GM19397 (cell line): ENCODE measurements at regions not wholly inside any gene's neighbourhood (a gene's known extent, or its start where the extent isn't known, plus 50 kb on each side); places are given as distances from the start of the nearest gene placed in this dataset.
"Not testable (repeated sequence)": the region's sequence is repeated elsewhere in the genome, so short reads cannot be mapped to it uniquely, and the experiment has no call there.

Experiments used
- ATAC-seq: cut with Tn5 transposase; IDR thresholded peaks from one replicate; pipeline ENCODE4 v1.9.1; 2021; ENCODE audit warnings: mild to moderate bottlenecking, moderate library complexity; ENCODE audit not compliant: unreplicated experiment

- ATAC-seq, result not testable (repeated sequence)
These were observed 103.0 kb upstream of the PABPC3 start for GRCh38 chr13:24992946-24993345.

GRCh38 chr13:24995225-24995804, 100.6 kb upstream of the PABPC3 start:
- no peak for ATAC-seq

GRCh38 chr13:24997367-24997967, 98.5 kb upstream of the PABPC3 start:
- no peak for ATAC-seq

GRCh38 chr13:24998433-24998832, 97.5 kb upstream of the PABPC3 start:
- no peak for ATAC-seq

GRCh38 chr13:25001476-25002206, 94.3 kb upstream of the PABPC3 start:
- ATAC-seq, result no peak

GRCh38 chr13:25002311-25002710, 93.6 kb upstream of the PABPC3 start:
- ATAC-seq, result not testable (repeated sequence)

- ATAC-seq, result not testable (repeated sequence)
These were observed 91.4 kb upstream of the PABPC3 start for GRCh38 chr13:25004489-25004888.

- ATAC-seq, result not testable (repeated sequence)
These were observed 90.9 kb upstream of the PABPC3 start for GRCh38 chr13:25005050-25005497.

- not testable (repeated sequence) for ATAC-seq
These were observed 88.5 kb upstream of the PABPC3 start for GRCh38 chr13:25007389-25007788.

GRCh38 chr13:25014398-25014973, 81.5 kb upstream of the PABPC3 start:
- ATAC-seq, result not testable (repeated sequence)

- ATAC-seq, result not testable (repeated sequence)
These were observed 78.8 kb upstream of the PABPC3 start for GRCh38 chr13:25017176-25017575.

GRCh38 chr13:25017808-25018728, 77.9 kb upstream of the PABPC3 start:
- not testable (repeated sequence) for ATAC-seq

GRCh38 chr13:25018729-25019115, 77.2 kb upstream of the PABPC3 start:
- ATAC-seq, result no peak

- not testable (repeated sequence) for ATAC-seq
These were observed 76.2 kb upstream of the PABPC3 start for GRCh38 chr13:25019741-25020140.

- no peak for ATAC-seq
These were observed 71.8 kb upstream of the PABPC3 start for GRCh38 chr13:25024175-25024574.

- ATAC-seq, result no peak
These were observed 63.8 kb upstream of the PABPC3 start for GRCh38 chr13:25032160-25032559.

GRCh38 chr13:25034173-25034572, 61.8 kb upstream of the PABPC3 start:
- no peak for ATAC-seq

- ATAC-seq, result peak; percentile 74
These were observed 58.7 kb upstream of the PABPC3 start for GRCh38 chr13:25037057-25037813.

- ATAC-seq, result no peak
These were observed 53.6 kb upstream of the PABPC3 start for GRCh38 chr13:25042151-25042865.
